A549 (cell line): ENCODE measurements at regions not wholly inside any gene's neighbourhood (a gene's known extent, or its start where the extent isn't known, plus 50 kb on each side); places are given as distances from the start of the nearest gene placed in this dataset.

Experiments
- CHD4 ChIP-seq: fragments of 200-600 bp; sonication (generic); IDR thresholded peaks from 2 replicates; pipeline ENCODE4 v1.6.1; 2016; ENCODE audit warnings: antibody characterized with exemption, mild to moderate bottlenecking, borderline replicate concordance
- EHMT2 ChIP-seq: fragments of 200-600 bp; sonication (generic); IDR thresholded peaks from 2 replicates; pipeline ENCODE4 v1.6.1; 2016; ENCODE audit warnings: antibody characterized with exemption, low read depth, mild to moderate bottlenecking, moderate library complexity
- EP300 ChIP-seq, 2 experiments: fragments of >200 bp; sonication (Bioruptor Twin); formaldehyde crosslinking; IDR thresholded peaks; 2 replicates in 1 of 2; 3 replicates in 1 of 2; pipeline ENCODE4 v1.6.1; 2016 to 2017
- PBX3 ChIP-seq: IDR thresholded peaks from 2 replicates; pipeline ENCODE4 v1.6.1; 2012
- POLR2A ChIP-seq: IDR thresholded peaks from 2 replicates; pipeline ENCODE4 v1.6.1; 2012; ENCODE audit warnings: mild to moderate bottlenecking, low read length
- ZNF302 ChIP-seq: fragments of 250-450 bp; sonication (Bioruptor Pico); IDR thresholded peaks from 2 replicates; pipeline ENCODE4 v1.9.0; 2021; ENCODE audit warnings: inconsistent platforms, mild to moderate bottlenecking, moderate library complexity
- TF ChIP-seq, protein P1 (sequence below): fragments of >200 bp; sonication (Bioruptor Twin); formaldehyde crosslinking; IDR thresholded peaks from 3 replicates; pipeline ENCODE4 v1.5.1; 2016
- TF ChIP-seq, protein P2 (sequence below): IDR thresholded peaks from 2 replicates; pipeline ENCODE4 v1.6.1; 2012

DNA sequence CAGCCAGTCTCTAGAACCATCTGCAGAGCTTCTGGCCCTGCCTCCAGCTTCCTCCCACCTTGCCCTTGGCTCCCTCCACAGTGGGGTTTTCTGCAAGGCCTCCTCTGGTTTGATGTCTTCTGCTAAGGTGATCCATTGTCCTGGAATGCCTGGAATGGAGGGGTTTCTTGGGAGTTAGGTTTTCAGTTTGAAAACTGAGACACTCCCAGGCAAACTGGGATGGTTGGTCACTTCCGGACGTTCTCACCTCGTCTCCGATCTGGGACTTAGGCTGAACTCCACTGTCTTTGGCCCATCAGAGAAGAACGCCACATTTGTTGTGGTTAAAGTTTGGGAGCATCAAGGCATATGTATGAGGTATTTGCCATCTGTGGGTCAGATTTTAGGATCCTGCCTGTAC, 77.4 kb upstream of the KLHL25 start:
- TF ChIP-seq EHMT2 = no peak
- TF ChIP-seq, protein P1, sequence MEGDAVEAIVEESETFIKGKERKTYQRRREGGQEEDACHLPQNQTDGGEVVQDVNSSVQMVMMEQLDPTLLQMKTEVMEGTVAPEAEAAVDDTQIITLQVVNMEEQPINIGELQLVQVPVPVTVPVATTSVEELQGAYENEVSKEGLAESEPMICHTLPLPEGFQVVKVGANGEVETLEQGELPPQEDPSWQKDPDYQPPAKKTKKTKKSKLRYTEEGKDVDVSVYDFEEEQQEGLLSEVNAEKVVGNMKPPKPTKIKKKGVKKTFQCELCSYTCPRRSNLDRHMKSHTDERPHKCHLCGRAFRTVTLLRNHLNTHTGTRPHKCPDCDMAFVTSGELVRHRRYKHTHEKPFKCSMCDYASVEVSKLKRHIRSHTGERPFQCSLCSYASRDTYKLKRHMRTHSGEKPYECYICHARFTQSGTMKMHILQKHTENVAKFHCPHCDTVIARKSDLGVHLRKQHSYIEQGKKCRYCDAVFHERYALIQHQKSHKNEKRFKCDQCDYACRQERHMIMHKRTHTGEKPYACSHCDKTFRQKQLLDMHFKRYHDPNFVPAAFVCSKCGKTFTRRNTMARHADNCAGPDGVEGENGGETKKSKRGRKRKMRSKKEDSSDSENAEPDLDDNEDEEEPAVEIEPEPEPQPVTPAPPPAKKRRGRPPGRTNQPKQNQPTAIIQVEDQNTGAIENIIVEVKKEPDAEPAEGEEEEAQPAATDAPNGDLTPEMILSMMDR = no peak
- TF ChIP-seq ZNF302 (CRISPR knock-in tag) = no peak
- TF ChIP-seq POLR2A = no peak
- TF ChIP-seq, protein P2, sequence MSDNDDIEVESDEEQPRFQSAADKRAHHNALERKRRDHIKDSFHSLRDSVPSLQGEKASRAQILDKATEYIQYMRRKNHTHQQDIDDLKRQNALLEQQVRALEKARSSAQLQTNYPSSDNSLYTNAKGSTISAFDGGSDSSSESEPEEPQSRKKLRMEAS = no peak
- no peak for TF ChIP-seq CHD4
- TF ChIP-seq EP300 (IDR thresholded peaks at IDR 0.05) = no peak
- TF ChIP-seq PBX3 = no peak
